CD14-positive monocyte (primary cell): ENCODE measurements at regions not wholly inside any gene's neighbourhood (a gene's known extent, or its start where the extent isn't known, plus 50 kb on each side); places are given as distances from the start of the nearest gene placed in this dataset.

Experiments
- DNase-seq, 3 donors: peaks; one replicate each; pipeline ENCODE4 v3.0.0-alpha.2; 2011 to 2022
- H2AFZ ChIP-seq: 2 replicates; pipeline ENCODE4 v1.6.0; 2012; ENCODE audit warnings: mild to moderate bottlenecking, low read depth, low read length, inconsistent platforms; ENCODE audit not compliant: insufficient read depth, poor library complexity, severe bottlenecking
- H3K27ac ChIP-seq, 2 donors: 1 replicate in 1 of 2; 2 replicates in 1 of 2; pipeline ENCODE4 v1.5.1; 2012 to 2013; ENCODE audit warnings: low read length in 2 of 2, control low read depth in 1 of 2, inconsistent platforms in 1 of 2, low read depth in 1 of 2, mild to moderate bottlenecking in 1 of 2
- H3K27me3 ChIP-seq, 2 donors: one replicate each; pipeline versions ENCODE4 v1.6.0 to v1.6.1; 2011 to 2013; ENCODE audit warnings: low read length in 2 of 2; ENCODE audit not compliant: control insufficient read depth in 2 of 2, insufficient read depth in 2 of 2
- H3K36me3 ChIP-seq, 2 donors: replicated peaks in 1 of 2; 1 replicate in 1 of 2; 2 replicates in 1 of 2; pipeline versions ENCODE4 v1.5.1 to v1.6.1; 2012 to 2013; ENCODE audit warnings: low read length in 2 of 2, control low read depth in 1 of 2, inconsistent platforms in 1 of 2, mild to moderate bottlenecking in 1 of 2; ENCODE audit not compliant: insufficient read depth in 2 of 2, control insufficient read depth in 1 of 2
- H3K4me1 ChIP-seq, 2 donors: 1 replicate in 1 of 2; 2 replicates in 1 of 2; pipeline versions ENCODE4 v1.5.1 to v1.6.1; 2012 to 2013; ENCODE audit warnings: low read length in 2 of 2, control low read depth in 1 of 2, inconsistent platforms in 1 of 2, mild to moderate bottlenecking in 1 of 2, moderate library complexity in 1 of 2; ENCODE audit not compliant: insufficient read depth in 2 of 2, control insufficient read depth in 1 of 2
- H3K4me2 ChIP-seq: replicated peaks from 2 replicates; pipeline ENCODE3; 2012; ENCODE audit warnings: low read length, moderate library complexity, mild to moderate bottlenecking; ENCODE audit not compliant: poor library complexity, severe bottlenecking; ENCODE audit errors: extremely low read depth
- H3K4me3 ChIP-seq, 3 experiments: fragments of 200-600 bp in 1 of 3; sonication (generic) in 1 of 3; replicated peaks in 1 of 3; 1 replicate in 2 of 3; 2 replicates in 1 of 3; pipeline ENCODE4 v1.5.1; 2011 to 2013; ENCODE audit warnings: low read length in 3 of 3, mild to moderate bottlenecking in 3 of 3, control low read depth in 2 of 3, low read depth in 2 of 3, inconsistent platforms in 1 of 3, moderate library complexity in 1 of 3
- H3K79me2 ChIP-seq: 2 replicates; pipeline ENCODE4 v1.6.0; 2012; ENCODE audit warnings: mild to moderate bottlenecking, control low read depth, inconsistent platforms, low read length, moderate library complexity; ENCODE audit not compliant: insufficient read depth
- H3K9ac ChIP-seq: 2 replicates; pipeline ENCODE4 v1.6.0; 2017; ENCODE audit warnings: low read length, mild to moderate bottlenecking; ENCODE audit not compliant: insufficient read depth, poor library complexity, severe bottlenecking
- H3K9me3 ChIP-seq, 2 donors: replicated peaks in 1 of 2; 1 replicate in 1 of 2; 2 replicates in 1 of 2; pipeline versions ENCODE4 v1.5.1 to v1.6.1; 2012 to 2013; ENCODE audit warnings: low read length in 2 of 2, control low read depth in 1 of 2; ENCODE audit not compliant: control insufficient read depth in 1 of 2, insufficient read depth in 1 of 2
- H4K20me1 ChIP-seq: 2 replicates; pipeline ENCODE4 v1.6.0; 2012; ENCODE audit warnings: mild to moderate bottlenecking, low read length, control low read depth, moderate library complexity; ENCODE audit not compliant: insufficient read depth
- H3K27ac Mint-ChIP-seq, 7 donors: one replicate each; pipeline ENCODE4 v1.8.0; 2020; ENCODE audit warnings: mild to moderate bottlenecking in 7 of 7, mixed read lengths in 7 of 7, moderate library complexity in 6 of 7, inconsistent platforms in 2 of 7
- H3K27me3 Mint-ChIP-seq, 3 donors: one replicate each; pipeline ENCODE4 v1.8.0; 2021 to 2022; ENCODE audit warnings: low read depth in 3 of 3, mild to moderate bottlenecking in 3 of 3, mixed read lengths in 3 of 3, moderate library complexity in 3 of 3, inconsistent platforms in 1 of 3
- H3K36me3 Mint-ChIP-seq, 2 donors: one replicate each; pipeline ENCODE4 v1.8.0; 2020; ENCODE audit warnings: mixed read lengths in 2 of 2, inconsistent platforms in 1 of 2, mild to moderate bottlenecking in 1 of 2
- H3K4me1 Mint-ChIP-seq: one replicate; pipeline ENCODE4 v1.8.0; 2020; ENCODE audit warnings: mild to moderate bottlenecking, mixed read lengths
- H3K4me3 Mint-ChIP-seq, 2 donors: one replicate each; pipeline ENCODE4 v1.8.0; 2020; ENCODE audit warnings: mild to moderate bottlenecking in 2 of 2, mixed read lengths in 2 of 2, moderate library complexity in 1 of 2
- H3K9me3 Mint-ChIP-seq, 7 donors: one replicate each; pipeline ENCODE4 v1.8.0; 2020 to 2022; ENCODE audit warnings: mixed read lengths in 7 of 7, mild to moderate bottlenecking in 6 of 7, moderate library complexity in 6 of 7, inconsistent platforms in 2 of 7
- WGBS: methylation state at CpG from one replicate; pipeline ENCODE4 v1.1.5; 2013; ENCODE audit warnings: missing lambda C conversion rate; ENCODE audit not compliant: insufficient coverage; 5-methylcytosine and 5-hydroxymethylcytosine counted together
- intact Hi-C, 2 donors: fragments of 100-400 bp; cut with micrococcal nuclease; formaldehyde crosslinking; loops; one replicate each; pipeline versions ENCODE4 v1.15.0 to v1.15.1; 2023
- TF ChIP-seq, protein P1 (sequence below): fragments of 200-600 bp; IDR thresholded peaks from one replicate; pipeline ENCODE4 v1.8.0; 2022; ENCODE audit warnings: antibody characterized with exemption, mild to moderate bottlenecking

DNA sequence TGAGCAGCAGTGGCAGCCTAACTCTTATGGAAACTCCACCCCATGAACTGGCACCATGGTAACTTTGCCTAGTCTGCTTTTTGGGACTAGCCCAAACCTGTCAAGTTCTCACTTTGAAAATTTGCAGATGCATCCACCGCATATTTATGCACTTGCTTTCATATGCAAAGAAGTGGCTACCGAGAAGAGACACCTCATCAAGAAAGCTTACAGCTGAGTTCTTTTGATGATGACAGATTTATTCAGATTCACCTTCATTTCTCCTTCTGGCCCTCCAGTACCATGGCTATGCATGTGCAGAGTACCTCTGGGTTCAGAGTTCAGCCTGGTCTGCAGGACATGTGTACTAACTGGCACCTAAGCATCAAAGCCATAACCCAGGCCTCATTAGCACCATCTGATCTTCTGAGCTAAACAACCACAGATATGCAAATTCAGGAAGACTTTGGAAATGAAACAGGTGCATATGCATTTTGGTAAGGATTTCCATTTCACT lies 154.3 kb upstream of the TENT5A start:
- Histone ChIP-seq H3K4me3 (no peak overlapping the region), H3K9ac (no peak overlapping the region), H3K36me3 (no peaks in the 10 kb centered on the region), H3K9me3 (no peaks in the 10 kb centered on the region), H4K20me1 (no peaks in the 10 kb centered on the region), H3K79me2 (no peaks in the 10 kb centered on the region), H3K27ac (no peak overlapping the region), H3K27me3 (no peaks in the 10 kb centered on the region), H2AFZ (no peak overlapping the region), H3K4me1 (no peaks in the 10 kb centered on the region), H3K4me2 (no peak overlapping the region)
- intact Hi-C loops = no loop called here
- no peak overlapping the region for H3K27ac Mint-ChIP-seq
- H3K4me3 Mint-ChIP-seq = no peak overlapping the region
- DNase-seq = no peak
- 100% methylated on average over 2 of the region's 2 CpGs for WGBS
- no peaks in the 10 kb centered on the region for H3K36me3 Mint-ChIP-seq
- TF ChIP-seq, protein P1, sequence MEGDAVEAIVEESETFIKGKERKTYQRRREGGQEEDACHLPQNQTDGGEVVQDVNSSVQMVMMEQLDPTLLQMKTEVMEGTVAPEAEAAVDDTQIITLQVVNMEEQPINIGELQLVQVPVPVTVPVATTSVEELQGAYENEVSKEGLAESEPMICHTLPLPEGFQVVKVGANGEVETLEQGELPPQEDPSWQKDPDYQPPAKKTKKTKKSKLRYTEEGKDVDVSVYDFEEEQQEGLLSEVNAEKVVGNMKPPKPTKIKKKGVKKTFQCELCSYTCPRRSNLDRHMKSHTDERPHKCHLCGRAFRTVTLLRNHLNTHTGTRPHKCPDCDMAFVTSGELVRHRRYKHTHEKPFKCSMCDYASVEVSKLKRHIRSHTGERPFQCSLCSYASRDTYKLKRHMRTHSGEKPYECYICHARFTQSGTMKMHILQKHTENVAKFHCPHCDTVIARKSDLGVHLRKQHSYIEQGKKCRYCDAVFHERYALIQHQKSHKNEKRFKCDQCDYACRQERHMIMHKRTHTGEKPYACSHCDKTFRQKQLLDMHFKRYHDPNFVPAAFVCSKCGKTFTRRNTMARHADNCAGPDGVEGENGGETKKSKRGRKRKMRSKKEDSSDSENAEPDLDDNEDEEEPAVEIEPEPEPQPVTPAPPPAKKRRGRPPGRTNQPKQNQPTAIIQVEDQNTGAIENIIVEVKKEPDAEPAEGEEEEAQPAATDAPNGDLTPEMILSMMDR = no peak
- H3K4me1 Mint-ChIP-seq = peaks cover 3% of the 10 kb centered on the region
- H3K9me3 Mint-ChIP-seq = peaks cover 0 to 9% (median 5%) of the 10 kb centered on the region in 7 donors
- no peaks in the 10 kb centered on the region for H3K27me3 Mint-ChIP-seq

DNA sequence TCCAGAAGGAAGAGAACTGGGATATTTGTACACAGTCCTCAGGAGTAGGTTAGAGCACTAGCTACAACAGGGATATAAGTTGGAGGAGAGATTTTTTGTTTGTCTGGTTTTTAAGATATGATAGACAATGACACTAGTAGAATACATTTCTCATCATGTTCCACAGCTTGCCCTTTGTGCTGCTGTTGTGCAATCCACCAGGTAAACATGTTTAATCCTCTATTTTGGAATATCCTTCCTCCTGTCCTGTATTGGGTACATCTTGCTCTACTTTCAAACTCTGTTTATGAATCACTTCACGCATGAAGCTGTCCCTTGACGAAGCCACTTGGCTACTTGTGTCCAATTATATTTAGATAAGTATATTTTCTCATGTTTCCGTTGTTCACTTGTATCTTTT lies 153.6 kb upstream of the TENT5A start:
- peaks cover 0 to 1% (median 0%) of the 10 kb centered on the region in 3 donors for H3K27me3 Mint-ChIP-seq
- Histone ChIP-seq H3K4me2 (no peak overlapping the region), H3K9ac (no peak overlapping the region), H3K9me3 (no peaks in the 10 kb centered on the region), H3K27me3 (no peaks in the 10 kb centered on the region), H3K4me1 (no peaks in the 10 kb centered on the region), H3K79me2 (no peaks in the 10 kb centered on the region), H3K27ac (no peak overlapping the region), H2AFZ (no peak overlapping the region), H3K4me3 (no peak overlapping the region), H3K36me3 (no peaks in the 10 kb centered on the region), H4K20me1 (no peaks in the 10 kb centered on the region)
- H3K4me1 Mint-ChIP-seq = peaks cover 3% of the 10 kb centered on the region
- no peaks in the 10 kb centered on the region for H3K36me3 Mint-ChIP-seq
- peaks cover 0 to 10% (median 5%) of the 10 kb centered on the region in 7 donors for H3K9me3 Mint-ChIP-seq
- TF ChIP-seq, protein P1 = no peak
- DNase-seq = no peak
- WGBS = no CpG with 5 or more reads among the region's 3 CpGs
- H3K27ac Mint-ChIP-seq = no peak overlapping the region
- intact Hi-C loops = no loop called here
- H3K4me3 Mint-ChIP-seq = no peak overlapping the region
